DMS153 treated with DMSO at 0.1 percent for 48 hours (cell line): ENCODE measurements at regions not wholly inside any gene's neighbourhood (a gene's known extent, or its start where the extent isn't known, plus 50 kb on each side); places are given as distances from the start of the nearest gene placed in this dataset.
A peak's percentile ranks its signal among the peaks of the same experiment; 100 is the strongest.

Source experiments
- DNase-seq: peaks from one replicate; lab custom pipeline; 2025; ENCODE audit not compliant: unreplicated experiment; lab: John Stamatoyannopoulos, UW

- no peak for DNase-seq
These were observed 164.9 kb upstream of the PRNP start for GRCh38 chr20:4521170-4521968.

DNA sequence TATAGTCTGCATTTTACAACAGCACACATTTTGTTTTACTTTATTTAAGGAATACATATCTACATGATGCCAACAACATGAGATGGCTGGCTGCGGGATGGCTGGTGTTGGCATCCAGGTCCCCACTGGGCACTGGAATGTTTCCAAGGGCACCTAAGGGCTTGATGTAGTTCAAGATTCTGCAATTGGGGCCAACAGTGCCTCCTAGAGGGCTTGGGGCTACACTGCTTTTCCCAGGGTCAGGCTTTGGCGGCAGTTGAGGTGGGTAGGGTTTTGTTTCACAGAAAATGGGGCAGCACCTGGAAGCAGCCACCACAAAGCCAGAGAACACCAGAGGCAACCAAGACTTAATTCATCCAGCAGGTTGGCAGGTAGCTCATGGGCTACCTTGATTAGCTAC is 166.7 kb upstream of the PRNP start:
- DNase-seq = no peak

- no peak for DNase-seq
These were observed 169.4 kb upstream of the PRNP start for GRCh38 chr20:4516876-4517275.

DNA sequence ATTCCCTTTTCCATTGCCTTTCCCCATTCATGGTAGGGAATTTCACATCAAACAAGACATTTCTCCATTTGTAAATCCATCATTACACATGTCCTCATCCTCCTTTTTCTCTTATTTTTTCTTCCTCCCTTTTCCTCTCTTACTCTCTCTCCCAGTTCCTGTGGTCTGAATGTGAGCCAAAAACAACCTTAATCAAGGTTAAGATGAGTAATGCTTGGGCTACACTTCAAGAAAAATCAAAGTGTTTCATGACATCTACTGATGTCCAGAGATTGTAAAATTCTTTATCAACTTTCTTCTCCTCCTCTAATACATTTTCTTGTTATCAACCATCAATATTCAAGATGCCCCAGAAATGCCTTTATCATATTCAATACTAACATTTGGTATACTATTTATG is 172.5 kb upstream of the PRNP start:
- no peak for DNase-seq

GRCh38 chr20:4512891-4513550 is 173.2 kb upstream of the PRNP start:
- no peak for DNase-seq

DNA sequence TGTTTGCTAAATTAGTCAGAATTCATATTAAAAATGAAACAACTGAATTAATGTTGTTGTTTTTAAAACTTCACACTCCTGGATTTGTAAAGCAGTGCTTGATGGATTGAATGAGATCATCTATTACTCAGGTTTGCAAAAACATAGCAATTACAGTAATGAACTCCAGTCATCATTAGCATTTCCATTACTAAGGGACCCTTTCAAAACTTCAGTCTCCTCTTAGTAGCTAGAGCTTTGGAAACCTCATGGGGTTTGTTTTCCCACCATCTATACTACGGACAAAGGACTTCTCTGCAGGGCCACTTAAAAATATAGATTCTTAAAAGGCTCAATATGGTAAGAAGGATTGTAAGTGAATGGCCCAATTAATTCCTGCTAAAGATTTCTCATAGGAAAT is 174.5 kb upstream of the PRNP start:
- no peak for DNase-seq

- no peak for DNase-seq
These were observed 176.3 kb upstream of the PRNP start for GRCh38 chr20:4509825-4510522.

- no peak for DNase-seq
These were observed 177.5 kb upstream of the PRNP start for GRCh38 chr20:4508773-4509172.

- DNase-seq = no peak
These were observed 179.0 kb upstream of the PRNP start for GRCh38 chr20:4507288-4507719.

DNA sequence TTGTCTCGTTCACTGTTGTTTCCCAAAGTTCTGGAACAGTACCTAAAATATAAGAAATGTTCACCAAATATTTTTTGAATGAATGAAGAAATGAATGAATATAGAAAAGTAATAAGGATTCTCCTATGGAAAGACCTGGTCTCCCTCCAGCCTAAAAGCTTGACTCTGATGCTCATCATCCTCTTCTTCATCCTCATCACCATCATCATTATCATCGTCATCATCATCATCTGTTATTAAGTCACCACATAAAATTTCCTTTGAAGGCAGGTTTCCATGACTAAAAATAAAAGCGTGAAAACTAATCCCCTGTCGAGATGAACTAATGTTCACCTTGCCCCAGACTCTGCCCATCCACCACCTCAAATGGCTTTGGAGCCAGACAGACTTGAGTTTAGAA is 181.4 kb upstream of the PRNP start:
- no peak for DNase-seq

- no peak for DNase-seq
These were observed 183.5 kb upstream of the PRNP start for GRCh38 chr20:4502756-4503155.

GRCh38 chr20:4493386-4493785 is 192.9 kb upstream of the PRNP start:
- DNase-seq = no peak

DNA sequence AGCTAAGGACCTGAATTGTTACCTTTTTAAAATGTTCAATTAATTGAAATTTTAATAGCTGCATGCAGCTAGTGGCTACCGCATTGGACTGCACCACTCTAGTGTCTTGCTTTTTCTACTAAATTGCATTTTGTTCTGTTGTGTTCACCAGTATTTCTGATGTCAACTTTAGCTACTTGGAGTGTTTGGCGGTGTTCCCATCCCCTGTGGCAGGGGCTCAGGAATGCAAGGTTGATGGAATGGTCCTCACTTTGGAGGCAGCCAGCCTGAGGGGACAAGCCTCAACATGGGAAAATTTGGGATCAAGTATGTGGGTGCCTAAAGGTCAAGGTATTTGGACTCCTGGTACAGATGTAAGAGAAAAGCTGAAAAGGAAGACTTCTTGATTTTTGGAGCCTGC is 194.6 kb upstream of the PRNP start:
- no peak for DNase-seq

DNA sequence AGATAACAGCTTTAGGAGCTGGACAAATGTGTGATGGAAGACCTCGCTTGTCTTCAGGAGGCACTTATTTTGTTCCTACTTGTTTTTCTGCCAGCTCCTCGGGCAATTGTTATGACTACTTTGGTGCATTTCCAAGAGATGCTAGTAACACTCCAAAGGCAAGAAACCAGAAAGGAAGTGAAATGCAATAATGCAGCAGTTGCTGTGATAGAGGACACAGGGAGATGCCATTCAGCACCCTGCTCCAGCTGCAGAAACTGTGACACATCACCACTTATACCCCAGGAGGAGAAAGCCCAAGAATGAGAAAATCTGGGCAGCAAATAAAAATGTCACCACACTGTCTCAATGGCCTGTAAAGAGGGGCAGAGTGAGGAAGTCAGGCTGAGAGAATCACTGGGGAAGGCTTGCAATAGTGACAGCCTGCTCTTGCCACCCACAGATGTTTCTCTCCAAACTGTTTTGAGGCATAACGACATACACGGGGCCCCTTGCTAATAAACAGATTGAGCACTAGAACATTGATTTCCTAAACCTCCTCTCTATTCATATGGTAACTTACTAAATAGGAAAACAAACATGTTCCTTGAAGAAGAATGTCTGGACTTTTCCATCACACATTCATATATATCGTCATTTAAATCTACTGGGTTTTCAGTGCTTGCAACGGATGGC is 195.5 kb upstream of the PRNP start:
- no peak for DNase-seq

DNA sequence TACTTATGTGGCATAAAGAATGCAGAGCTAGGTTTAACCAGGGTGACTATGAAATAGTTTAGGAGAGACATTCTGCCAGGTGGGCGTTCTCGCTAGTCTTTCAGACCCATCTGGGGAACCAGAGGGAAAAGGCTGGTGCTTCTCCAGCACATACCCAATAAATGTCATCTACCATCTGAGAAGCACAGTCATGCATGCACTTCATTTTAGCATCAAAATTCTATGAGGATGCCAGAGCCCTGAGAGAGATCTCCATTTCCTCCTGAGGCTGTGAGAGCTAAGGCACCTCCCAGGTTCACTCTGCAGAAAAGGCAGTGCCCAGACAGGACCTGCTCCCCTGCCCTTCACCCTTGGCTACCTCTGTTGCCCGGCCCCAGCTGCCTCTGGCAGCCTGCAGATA is 196.2 kb upstream of the PRNP start:
- DNase-seq = no peak

DNA sequence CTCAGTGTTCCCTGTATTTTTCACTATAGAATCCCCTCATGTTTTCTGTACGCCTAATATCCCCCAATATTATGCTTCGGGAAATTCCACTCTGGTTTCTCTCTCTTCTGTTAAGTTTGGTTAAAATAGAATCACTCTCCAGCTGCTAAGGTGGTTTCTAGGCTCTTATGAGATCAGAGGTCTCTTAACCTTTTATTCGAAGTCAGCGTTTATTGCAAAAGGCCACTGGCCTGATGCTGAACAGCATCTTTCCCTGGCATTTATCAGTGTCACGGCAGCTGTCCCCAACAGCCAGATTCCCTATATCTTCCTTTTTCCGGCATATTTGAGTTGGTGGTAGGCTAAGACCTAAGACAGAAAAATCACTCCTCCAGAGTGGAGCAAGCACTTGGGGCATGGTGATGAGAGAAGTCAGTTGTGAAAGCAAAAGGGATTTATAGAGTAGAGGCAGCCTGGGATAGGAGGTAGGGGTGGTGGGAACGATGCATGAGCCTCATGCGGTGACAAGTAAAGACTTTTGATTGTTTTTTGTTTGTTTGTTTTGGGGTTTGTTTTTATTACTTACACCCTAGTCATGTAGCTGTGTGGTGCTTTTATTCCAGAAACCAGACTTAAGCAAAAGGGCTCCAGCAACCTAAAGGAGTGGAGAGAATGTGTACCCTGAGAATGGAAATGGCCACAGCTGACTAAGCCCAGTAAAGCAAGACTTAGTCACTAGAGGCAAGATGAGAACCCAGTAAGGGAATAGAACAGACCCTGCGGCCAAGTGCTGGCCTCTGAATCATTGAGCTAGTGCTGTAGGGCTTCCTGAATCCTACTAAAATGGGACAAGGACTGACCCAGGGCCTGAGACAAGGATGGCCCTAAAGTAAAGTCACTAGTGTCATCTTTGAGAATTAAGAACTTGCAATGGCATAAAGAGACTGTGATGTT is 197.6 kb upstream of the PRNP start:
- no peak for DNase-seq

DNA sequence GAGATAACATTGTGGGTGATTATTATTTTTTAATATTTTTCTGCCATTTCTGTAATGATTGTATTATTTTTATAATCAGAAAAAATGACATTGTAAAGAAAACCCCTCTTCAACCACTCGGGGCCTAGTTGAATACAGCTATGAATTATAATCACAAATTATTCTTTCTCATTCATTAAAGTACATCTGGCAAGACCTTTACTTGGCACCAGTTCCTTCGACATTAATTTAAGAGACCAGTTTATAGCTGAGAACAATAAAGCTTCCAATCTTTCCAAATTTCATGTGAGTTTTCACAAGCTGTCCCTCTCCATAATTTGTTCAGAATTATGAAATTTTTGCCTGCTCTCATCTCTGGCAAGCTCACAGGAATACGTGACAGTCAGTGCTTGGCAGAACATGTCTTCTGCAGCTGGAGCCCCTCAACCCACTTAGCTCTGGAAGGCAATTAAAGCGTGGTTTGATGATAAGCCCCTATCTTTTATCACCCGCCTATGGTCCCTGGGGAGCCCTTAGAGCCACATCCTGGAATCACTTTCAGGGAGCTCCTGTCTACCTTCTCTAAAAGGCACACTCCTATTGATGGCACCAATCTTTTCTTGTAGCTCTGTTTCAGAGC is 201.8 kb upstream of the PRNP start:
- peak; percentile 7 for DNase-seq

- DNase-seq = no peak
These were observed 202.3 kb upstream of the PRNP start for GRCh38 chr20:4483961-4484360.

DNA sequence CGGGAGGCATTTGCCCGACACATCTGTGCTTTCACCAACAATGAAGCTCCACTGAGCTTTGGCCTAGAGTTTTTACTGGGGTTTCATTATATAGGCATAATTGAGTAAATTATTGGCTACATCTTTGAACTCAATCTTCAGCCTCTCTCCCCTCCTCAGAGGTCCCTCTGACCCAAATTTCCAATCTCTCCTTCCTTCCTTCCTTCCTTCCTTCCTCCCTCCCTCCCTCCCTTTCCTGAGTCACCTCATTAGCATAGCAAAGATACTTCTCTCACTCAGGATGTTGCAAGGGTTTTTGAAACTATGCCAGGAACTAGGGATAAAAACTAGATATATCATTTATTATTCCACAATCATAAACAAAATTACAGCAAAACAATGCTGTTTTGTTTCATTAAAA is 202.8 kb upstream of the PRNP start:
- no peak for DNase-seq

- DNase-seq = no peak
These were observed 206.2 kb upstream of the PRNP start for GRCh38 chr20:4480104-4480503.
